Ovary (tissue), 3 donors: ENCODE measurements at regions not wholly inside any gene's neighbourhood (a gene's known extent, or its start where the extent isn't known, plus 50 kb on each side); places are given as distances from the start of the nearest gene placed in this dataset.

Experiments used
- CTCF ChIP-seq, 3 donors: fragments of 450-650 bp in 2 of 3; fragments of 200-600 bp in 1 of 3; IDR thresholded peaks; one replicate each; pipeline versions ENCODE4 v1.5.1 to v1.8.0; 2016 to 2022; ENCODE audit warnings: antibody characterized with exemption in 3 of 3, mild to moderate bottlenecking in 1 of 3
- EP300 ChIP-seq: sonication (generic); formaldehyde crosslinking; IDR thresholded peaks from one replicate; pipeline ENCODE4 v1.6.1; 2017; ENCODE audit warnings: antibody characterized with exemption
- POLR2A ChIP-seq: fragments of 450-650 bp; IDR thresholded peaks from one replicate; pipeline ENCODE4 v1.6.1; 2017; ENCODE audit warnings: antibody characterized with exemption, mild to moderate bottlenecking, moderate library complexity
- donor health status: DM: no; HTN: no; CAD: no.

DNA sequence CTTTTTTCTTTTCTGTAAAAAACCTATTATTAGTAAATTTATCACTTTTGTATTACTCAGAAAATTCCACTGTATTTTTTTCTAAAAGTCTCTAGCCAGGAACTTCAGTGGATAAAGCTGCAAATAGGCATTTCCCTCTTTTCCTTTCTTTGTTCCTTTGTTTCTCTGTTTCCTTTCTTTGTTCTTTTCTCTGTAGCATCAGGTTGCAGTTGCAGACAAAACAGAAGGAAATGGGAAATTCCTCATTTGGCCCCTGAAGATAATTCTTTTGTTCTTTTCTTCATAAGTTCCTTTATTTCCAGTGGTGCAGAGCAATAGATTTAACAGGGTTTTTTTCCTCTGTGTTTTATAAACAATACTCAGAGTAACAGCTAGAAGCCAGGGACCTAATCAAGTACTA, 416.5 kb downstream of the TBL1XR1 start:
- TF ChIP-seq EP300 (no peak), POLR2A (no peak), CTCF (IDR thresholded peaks at IDR 0.05) (no peak)
